ENCODE measurements at regions not wholly inside any gene's neighbourhood (a gene's known extent, or its start where the extent isn't known, plus 50 kb on each side); places are given as distances from the start of the nearest gene placed in this dataset.

- intact Hi-C loops (cut with micrococcal nuclease; ENCODE audit: unreplicated experiment), result no loop called here
- no peak for DNase-seq (ENCODE audit: low read depth, low spot score)
- H3K4me1 ChIP-seq (ENCODE audit: control insufficient read depth, insufficient read depth, low read length), result no peaks in the 10 kb centered on the region
- ChIA-PET CTCF (no interaction called here), POLR2A (interaction anchor here (0.6 kb wide), 1 partner anchor 1605 kb away, joined by 3 read pairs; no protein-coding TSS in a partner anchor)
- H3K27ac ChIP-seq (ENCODE audit: low read length), result no peak overlapping the region
- no peaks in the 10 kb centered on the region for H3K36me3 ChIP-seq (ENCODE audit: control insufficient read depth, insufficient read depth, low read length)
- no peak overlapping the region for H3K4me3 ChIP-seq (ENCODE audit: low read depth in 2 of 2, low read length in 2 of 2)
- ATAC-seq, result no peak
- BruUV-seq (replicated peaks), result no TSS peak
- TF ChIP-seq SIN3A (IDR thresholded peaks at IDR 0.05; ENCODE audit: borderline replicate concordance, insufficient read depth, low read depth, low read length) (no peak), CTCF (IDR thresholded peaks at IDR 0.05) (no peak), TCF7L2 (IDR thresholded peaks at IDR 0.05; ENCODE audit: low read depth, low read length) (no peak), REST (IDR thresholded peaks at IDR 0.05; ENCODE audit: insufficient read depth in 1 of 2, low read depth in 2 of 2, low read length in 1 of 2) (no peak), POLR2AphosphoS5 (IDR thresholded peaks at IDR 0.05; ENCODE audit: low read depth, low read length) (no peak)
- H3K27me3 ChIP-seq (ENCODE audit: control insufficient read depth, insufficient read depth, low read length), result no peaks in the 10 kb centered on the region
- H3K9me3 ChIP-seq (ENCODE audit: control insufficient read depth, insufficient read depth, low read depth, low read length), result no peaks in the 10 kb centered on the region
- in situ Hi-C loops (cut with HindIII; ENCODE audit: low pct_unique_long_range_greater_than_20kb, low sequenced_read_pairs), result no loop called here
Measured at GRCh38 chr2:20111311-20112131, 60.1 kb upstream of the LAPTM4A start.

- ChIA-PET POLR2A (no interaction called here), CTCF (no interaction called here)
Measured at GRCh38 chr2:20110876-20111275, 59.4 kb upstream of the LAPTM4A start.

More at GRCh38 chr2:20110876-20111275, 59.4 kb upstream of the LAPTM4A start:
- DNase-seq (ENCODE audit: low read depth, low spot score), result no peak
- Histone ChIP-seq H3K27me3 (ENCODE audit: control insufficient read depth, insufficient read depth, low read length) (no peaks in the 10 kb centered on the region), H3K27ac (ENCODE audit: low read length) (no peak overlapping the region), H3K9me3 (ENCODE audit: control insufficient read depth, insufficient read depth, low read depth, low read length) (no peaks in the 10 kb centered on the region), H3K4me3 (ENCODE audit: low read depth in 2 of 2, low read length in 2 of 2) (no peak overlapping the region), H3K4me1 (ENCODE audit: control insufficient read depth, insufficient read depth, low read length) (no peaks in the 10 kb centered on the region), H3K36me3 (ENCODE audit: control insufficient read depth, insufficient read depth, low read length) (no peaks in the 10 kb centered on the region)
- in situ Hi-C loops (cut with HindIII; ENCODE audit: low pct_unique_long_range_greater_than_20kb, low sequenced_read_pairs) (no loop called here), intact Hi-C loops (cut with micrococcal nuclease; ENCODE audit: unreplicated experiment) (no loop called here)
- no peak for ATAC-seq
- no peak for TF ChIP-seq POLR2AphosphoS5 (IDR thresholded peaks at IDR 0.05; ENCODE audit: low read depth, low read length)
- TF ChIP-seq REST (IDR thresholded peaks at IDR 0.05; ENCODE audit: insufficient read depth in 1 of 2, low read depth in 2 of 2, low read length in 1 of 2), result no peak
- no peak for TF ChIP-seq CTCF (IDR thresholded peaks at IDR 0.05)
- TF ChIP-seq SIN3A (IDR thresholded peaks at IDR 0.05; ENCODE audit: borderline replicate concordance, insufficient read depth, low read depth, low read length), result no peak
- TF ChIP-seq TCF7L2 (IDR thresholded peaks at IDR 0.05; ENCODE audit: low read depth, low read length), result no peak
- no TSS peak for BruUV-seq (replicated peaks)
